ENCODE measurements at regions not wholly inside any gene's neighbourhood (a gene's known extent, or its start where the extent isn't known, plus 50 kb on each side); places are given as distances from the start of the nearest gene placed in this dataset.

DNA sequence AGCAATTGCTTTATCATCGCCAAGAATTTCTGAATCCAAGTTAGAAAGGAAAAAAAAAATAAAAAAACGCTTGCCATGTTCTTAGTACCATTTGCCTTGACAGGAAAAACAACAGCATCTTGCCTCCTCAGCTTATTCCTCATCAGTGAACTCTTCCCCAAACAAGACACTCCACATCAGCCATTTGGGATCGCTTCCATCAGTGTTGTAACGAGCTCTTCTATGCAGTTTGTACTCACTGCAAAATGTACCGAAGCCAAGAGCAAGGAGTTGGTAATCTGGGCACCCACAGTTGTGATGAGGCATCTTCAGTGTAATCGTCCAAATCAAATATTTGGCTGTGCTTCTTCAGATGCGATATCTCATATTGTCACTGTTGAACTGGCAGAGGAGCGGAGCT lies 503.7 kb downstream of the TMEM182 start:
- Histone ChIP-seq H3K27me3 (no peaks in the 10 kb centered on the region), H3K9me3 (no peaks in the 10 kb centered on the region), H3K4me1 (no peaks in the 10 kb centered on the region), H3K4me3 (no peak overlapping the region), H3K36me3 (no peaks in the 10 kb centered on the region), H3K27ac (no peak overlapping the region)
- no peak for TF ChIP-seq POLR2A (IDR thresholded peaks at IDR 0.05)
- no peak for TF ChIP-seq CTCF (IDR thresholded peaks at IDR 0.05)
- ATAC-seq (no peak), DNase-seq (no peak)
- intact Hi-C loops (cut with DNase I) = no loop called here
- 83 to 87% (median 85%) methylated on average over 8 of the region's 8 CpGs for WGBS, 4 donors

DNA sequence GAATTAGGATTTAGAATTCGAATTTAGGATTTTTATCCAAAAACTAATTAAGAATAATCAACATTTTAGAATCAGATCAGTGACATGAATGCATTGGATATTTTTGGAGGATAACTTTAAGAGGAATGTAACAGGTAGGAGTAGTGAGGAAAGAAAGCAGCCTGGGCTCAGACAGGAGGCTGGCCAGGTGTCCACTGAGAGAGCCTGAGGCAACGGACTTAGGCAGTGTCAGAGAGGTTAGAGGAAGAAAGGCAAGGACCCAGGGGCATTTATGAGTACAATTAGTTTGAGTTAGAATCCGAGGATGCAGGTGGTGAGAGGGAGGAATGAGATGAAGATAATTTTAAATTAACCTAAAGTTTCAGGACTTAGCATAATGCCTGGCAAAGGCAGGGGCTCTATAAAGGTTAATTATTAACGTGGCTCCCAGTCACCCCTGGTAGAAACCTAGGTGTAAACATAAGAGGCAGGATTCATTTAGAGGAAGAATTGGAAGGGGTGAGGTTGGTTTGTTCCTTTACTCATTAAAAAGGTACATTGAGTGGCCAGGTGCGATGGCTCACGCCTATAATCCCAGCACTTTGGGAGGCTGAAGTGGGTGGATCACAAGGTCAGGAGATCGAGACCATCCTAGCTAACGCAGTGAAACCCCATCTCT lies 507.1 kb downstream of the TMEM182 start:
- no peak for ATAC-seq

GRCh38 chr2:103276869-103277268 lies 515.0 kb downstream of the TMEM182 start:
- no peak for DNase-seq
- Histone ChIP-seq H3K4me3 (no peak overlapping the region), H3K4me1 (no peaks in the 10 kb centered on the region), H3K36me3 (no peaks in the 10 kb centered on the region), H3K9me3 (peaks cover 0 to 20% (median 10%) of the 10 kb centered on the region in 12 donors), H3K27me3 (no peaks in the 10 kb centered on the region), H3K27ac (no peak overlapping the region)
- WGBS, 4 donors = 81 to 88% (median 86%) methylated on average over 2 of the region's 2 CpGs
- intact Hi-C loops (cut with DNase I) = loop anchor here in 1 of 10 donors (2.0 kb wide), 1 partner anchor 64 kb away; no protein-coding TSS in a partner anchor
- ATAC-seq = no peak
- no peak for TF ChIP-seq CTCF (IDR thresholded peaks at IDR 0.05)
- TF ChIP-seq POLR2A (IDR thresholded peaks at IDR 0.05) = no peak

More for the DNA sequence above, 507.1 kb downstream of the TMEM182 start:
- H3K27me3 ChIP-seq = no peaks in the 10 kb centered on the region
- no peak overlapping the region for H3K4me3 ChIP-seq
- no peak for DNase-seq
- no peaks in the 10 kb centered on the region for H3K36me3 ChIP-seq
- intact Hi-C loops (cut with DNase I) = no loop called here
- 72 to 77% (median 76%) methylated on average over 8 of the region's 8 CpGs for WGBS, 4 donors
- H3K4me1 ChIP-seq = no peaks in the 10 kb centered on the region
- H3K9me3 ChIP-seq = peaks cover 0 to 19% (median 12%) of the 10 kb centered on the region in 12 donors
- no peak for TF ChIP-seq CTCF (IDR thresholded peaks at IDR 0.05)
- no peak for TF ChIP-seq POLR2A (IDR thresholded peaks at IDR 0.05)
- H3K27ac ChIP-seq = no peak overlapping the region

GRCh38 chr2:103284750-103285149 lies 522.9 kb downstream of the TMEM182 start:
- ATAC-seq (no peak), DNase-seq (no peak)
- intact Hi-C loops (cut with DNase I) = no loop called here
- Histone ChIP-seq H3K4me1 (no peaks in the 10 kb centered on the region), H3K4me3 (no peak overlapping the region), H3K27me3 (no peaks in the 10 kb centered on the region), H3K36me3 (no peaks in the 10 kb centered on the region), H3K27ac (no peak overlapping the region), H3K9me3 (no peaks in the 10 kb centered on the region)
- 46 to 73% (median 59%) methylated on average over 4 of the region's 4 CpGs for WGBS, 4 donors
- TF ChIP-seq POLR2A (IDR thresholded peaks at IDR 0.05) (no peak), CTCF (IDR thresholded peaks at IDR 0.05) (no peak)

Measured in heart left ventricle (tissue), 16 donors.